ENCODE measurements at regions not wholly inside any gene's neighbourhood (a gene's known extent, or its start where the extent isn't known, plus 50 kb on each side); places are given as distances from the start of the nearest gene placed in this dataset.

DNA sequence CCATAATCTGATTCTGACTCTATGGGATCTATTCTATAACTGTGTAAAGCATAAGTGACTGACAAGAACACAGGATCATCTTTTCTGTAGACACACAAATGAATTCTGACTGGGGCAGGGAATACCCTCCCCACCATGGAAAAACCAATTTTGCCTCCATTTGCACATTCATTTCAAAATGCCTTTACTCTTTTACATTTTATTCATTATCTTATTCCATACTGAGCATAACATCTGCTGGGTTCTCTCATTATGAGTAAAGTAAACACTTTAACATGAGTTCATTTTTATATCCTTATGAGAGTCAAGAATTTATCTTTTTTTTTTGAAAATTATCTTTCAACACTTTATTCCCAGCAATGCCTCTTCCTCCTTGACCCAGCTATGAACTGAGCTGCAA, 163.5 kb downstream of the RNF152 start:
- no peak overlapping the region for H3K27ac ChIP-seq (ENCODE audit: low read depth in 2 of 2, low read length in 2 of 2)
- H3K4me1 ChIP-seq (ENCODE audit: control insufficient read depth in 2 of 2, insufficient read depth in 2 of 2, low read length in 2 of 2): peaks cover 4 to 13% of the 10 kb centered on the region in 2 donors

DNA sequence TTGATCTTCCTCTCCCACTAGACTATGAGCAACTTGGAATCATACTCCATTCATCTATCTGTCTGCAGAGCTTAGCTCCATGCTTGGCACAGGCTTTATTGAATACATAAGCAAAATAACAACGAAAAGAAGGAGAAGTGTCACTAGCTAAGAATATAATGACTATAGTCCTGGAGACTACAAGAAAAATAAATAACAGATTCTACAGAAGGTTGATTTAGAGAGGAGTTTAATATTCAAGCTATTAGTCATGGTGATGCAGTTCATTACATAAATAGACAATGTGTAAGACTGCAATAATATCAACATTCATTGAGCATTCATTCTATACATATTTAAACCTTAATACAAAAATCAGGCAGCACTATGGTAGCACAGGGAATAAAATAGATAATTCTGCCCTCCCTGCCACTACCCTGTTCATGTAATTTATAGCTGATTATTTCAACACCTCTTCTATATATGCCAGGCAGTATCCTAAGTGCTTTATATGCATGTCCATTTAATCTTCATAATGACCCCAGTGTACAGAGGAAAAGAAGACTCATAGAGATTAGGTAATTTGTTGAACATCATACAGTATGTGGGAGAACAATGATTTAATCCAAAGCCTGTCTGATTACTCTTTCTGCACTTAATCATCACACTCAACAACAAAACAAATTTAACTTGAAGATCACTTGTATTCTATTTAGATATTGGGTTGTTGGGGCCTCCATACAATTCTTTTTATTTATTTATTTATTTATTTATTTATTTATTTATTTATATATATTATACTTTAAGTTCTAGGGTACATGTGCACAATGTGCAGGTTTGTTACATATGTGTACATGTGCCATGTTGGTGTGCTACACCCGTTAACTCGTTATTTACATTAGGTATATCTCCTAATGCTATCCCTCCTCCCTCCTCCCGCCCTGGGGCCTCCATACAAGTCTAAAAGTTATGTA, 165.3 kb downstream of the RNF152 start:
- Histone ChIP-seq H3K4me1 (ENCODE audit: control insufficient read depth in 2 of 2, insufficient read depth in 2 of 2, low read length in 2 of 2) (peaks cover 4% of the 10 kb centered on the region in 2 donors), H3K27me3 (ENCODE audit: control insufficient read depth in 2 of 2, insufficient read depth in 2 of 2, low read length in 2 of 2) (no peaks in the 10 kb centered on the region), H3K9me3 (ENCODE audit: control insufficient read depth in 2 of 2, low read length in 2 of 2) (no peaks in the 10 kb centered on the region), H3K4me3 (ENCODE audit: low read length in 2 of 2) (no peak overlapping the region), H3K27ac (ENCODE audit: low read depth in 2 of 2, low read length in 2 of 2) (no peak overlapping the region), H3K36me3 (ENCODE audit: control insufficient read depth in 2 of 2, insufficient read depth in 2 of 2, low read length in 2 of 2) (no peaks in the 10 kb centered on the region), H3K9ac (ENCODE audit: low read depth in 1 of 2, low read length in 2 of 2) (no peak overlapping the region)

More for the DNA sequence above, 163.5 kb downstream of the RNF152 start:
- H3K9ac ChIP-seq (ENCODE audit: low read depth in 1 of 2, low read length in 2 of 2): no peak overlapping the region
- no peaks in the 10 kb centered on the region for H3K36me3 ChIP-seq (ENCODE audit: control insufficient read depth in 2 of 2, insufficient read depth in 2 of 2, low read length in 2 of 2)
- H3K4me3 ChIP-seq (ENCODE audit: low read length in 2 of 2): no peak overlapping the region
- H3K27me3 ChIP-seq (ENCODE audit: control insufficient read depth in 2 of 2, insufficient read depth in 2 of 2, low read length in 2 of 2): no peaks in the 10 kb centered on the region
- no peaks in the 10 kb centered on the region for H3K9me3 ChIP-seq (ENCODE audit: control insufficient read depth in 2 of 2, low read length in 2 of 2)

DNA sequence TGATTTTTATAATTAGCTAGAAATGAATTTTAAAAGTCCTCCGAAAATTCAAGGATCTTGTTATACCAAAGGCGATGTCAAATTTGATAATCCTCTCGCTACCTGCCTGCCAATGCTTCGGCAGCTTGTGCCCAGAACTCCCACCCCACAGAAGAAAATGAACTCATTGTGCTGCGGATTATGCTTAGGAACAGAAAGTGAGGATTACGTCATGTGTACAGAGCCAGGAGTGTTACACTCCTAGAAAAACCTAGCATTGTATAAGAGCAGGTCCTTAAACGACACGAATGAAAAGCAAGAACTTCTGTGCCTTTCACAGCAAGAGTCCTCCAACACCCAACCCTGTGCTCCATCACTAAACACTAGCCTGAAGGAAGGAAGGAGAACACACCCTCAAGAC, 168.3 kb downstream of the RNF152 start:
- H3K36me3 ChIP-seq (ENCODE audit: control insufficient read depth in 2 of 2, insufficient read depth in 2 of 2, low read length in 2 of 2): no peaks in the 10 kb centered on the region
- no peaks in the 10 kb centered on the region for H3K9me3 ChIP-seq (ENCODE audit: control insufficient read depth in 2 of 2, low read length in 2 of 2)

DNA sequence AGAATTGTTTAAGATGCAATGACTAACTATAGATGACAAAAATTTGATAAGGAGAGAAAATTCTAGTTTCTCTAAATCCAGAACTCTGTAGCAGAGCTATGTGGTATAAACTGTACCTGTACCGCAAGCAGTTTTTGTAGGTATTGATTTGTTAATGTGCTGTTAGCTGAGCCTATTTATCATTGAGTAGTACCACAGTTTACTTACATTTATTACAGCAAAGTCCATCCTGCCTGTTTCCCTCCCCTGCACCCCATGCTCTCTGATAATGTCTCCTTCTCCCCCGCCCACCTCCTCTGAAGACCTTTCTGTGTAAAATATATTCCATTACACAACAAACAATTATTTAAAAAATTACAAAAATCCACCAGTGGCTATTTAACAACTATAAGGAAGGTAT, 170.6 kb downstream of the RNF152 start:
- Histone ChIP-seq H3K4me1 (ENCODE audit: control insufficient read depth in 2 of 2, insufficient read depth in 2 of 2, low read length in 2 of 2) (peaks cover 0 to 2% of the 10 kb centered on the region in 2 donors), H3K9ac (ENCODE audit: low read depth in 1 of 2, low read length in 2 of 2) (no peak overlapping the region), H3K27ac (ENCODE audit: low read depth in 2 of 2, low read length in 2 of 2) (no peak overlapping the region), H3K9me3 (ENCODE audit: control insufficient read depth in 2 of 2, low read length in 2 of 2) (no peaks in the 10 kb centered on the region), H3K27me3 (ENCODE audit: control insufficient read depth in 2 of 2, insufficient read depth in 2 of 2, low read length in 2 of 2) (no peaks in the 10 kb centered on the region), H3K4me3 (ENCODE audit: low read length in 2 of 2) (no peak overlapping the region), H3K36me3 (ENCODE audit: control insufficient read depth in 2 of 2, insufficient read depth in 2 of 2, low read length in 2 of 2) (no peaks in the 10 kb centered on the region)

More for the DNA sequence above, 168.3 kb downstream of the RNF152 start:
- no peak overlapping the region for H3K4me3 ChIP-seq (ENCODE audit: low read length in 2 of 2)
- no peaks in the 10 kb centered on the region for H3K27me3 ChIP-seq (ENCODE audit: control insufficient read depth in 2 of 2, insufficient read depth in 2 of 2, low read length in 2 of 2)
- H3K9ac ChIP-seq (ENCODE audit: low read depth in 1 of 2, low read length in 2 of 2): no peak overlapping the region
- H3K4me1 ChIP-seq (ENCODE audit: control insufficient read depth in 2 of 2, insufficient read depth in 2 of 2, low read length in 2 of 2): peaks cover 0 to 2% of the 10 kb centered on the region in 2 donors
- H3K27ac ChIP-seq (ENCODE audit: low read depth in 2 of 2, low read length in 2 of 2): no peak overlapping the region

DNA sequence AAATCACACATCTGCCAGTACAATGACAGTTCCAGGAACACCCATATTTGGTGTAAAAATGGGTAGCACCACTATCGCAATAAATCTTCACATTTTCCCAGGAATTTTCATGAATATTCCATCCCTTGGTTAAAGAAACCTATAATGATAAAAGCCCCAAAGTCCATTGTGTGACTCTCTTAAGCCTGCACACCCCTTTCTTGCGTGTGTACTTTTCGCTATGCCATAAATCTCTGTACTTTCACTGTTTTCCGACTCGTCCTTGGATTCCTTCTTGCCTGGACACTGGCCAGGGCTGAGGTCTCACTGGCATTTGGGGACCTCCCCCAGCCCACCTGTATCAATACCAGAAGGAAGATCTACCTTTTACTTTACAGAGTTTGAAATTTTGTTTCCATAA, 172.3 kb downstream of the RNF152 start:
- Histone ChIP-seq H3K9ac (ENCODE audit: low read depth in 1 of 2, low read length in 2 of 2) (no peak overlapping the region), H3K27me3 (ENCODE audit: control insufficient read depth in 2 of 2, insufficient read depth in 2 of 2, low read length in 2 of 2) (no peaks in the 10 kb centered on the region)

DNA sequence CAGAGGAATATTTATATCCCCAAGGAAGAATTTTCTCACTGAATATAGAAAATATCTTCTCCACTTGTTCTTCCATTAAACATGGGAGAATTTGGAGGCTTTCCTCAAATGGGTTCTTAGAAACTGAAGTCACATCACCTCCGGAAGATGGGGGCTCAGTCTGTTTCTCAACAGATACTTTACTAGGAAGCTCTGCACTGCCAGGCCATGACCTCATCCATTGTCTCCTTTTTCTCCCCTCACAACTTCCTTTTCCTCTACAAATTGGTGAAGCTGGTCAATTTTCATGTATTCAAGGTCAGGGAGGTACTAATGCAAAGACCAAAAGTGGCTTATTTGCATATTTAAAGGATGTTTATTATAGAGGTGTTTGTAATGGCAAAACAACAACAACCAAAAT, 173.1 kb downstream of the RNF152 start:
- Histone ChIP-seq H3K36me3 (ENCODE audit: control insufficient read depth in 2 of 2, insufficient read depth in 2 of 2, low read length in 2 of 2) (no peaks in the 10 kb centered on the region), H3K4me3 (ENCODE audit: low read length in 2 of 2) (no peak overlapping the region), H3K27me3 (ENCODE audit: control insufficient read depth in 2 of 2, insufficient read depth in 2 of 2, low read length in 2 of 2) (no peaks in the 10 kb centered on the region), H3K9ac (ENCODE audit: low read depth in 1 of 2, low read length in 2 of 2) (no peak overlapping the region), H3K9me3 (ENCODE audit: control insufficient read depth in 2 of 2, low read length in 2 of 2) (no peaks in the 10 kb centered on the region), H3K27ac (ENCODE audit: low read depth in 2 of 2, low read length in 2 of 2) (no peak overlapping the region), H3K4me1 (ENCODE audit: control insufficient read depth in 2 of 2, insufficient read depth in 2 of 2, low read length in 2 of 2) (peaks cover under 1 to 6% of the 10 kb centered on the region in 2 donors)

More for the DNA sequence above, 172.3 kb downstream of the RNF152 start:
- peaks cover 0 to 2% of the 10 kb centered on the region in 2 donors for H3K4me1 ChIP-seq (ENCODE audit: control insufficient read depth in 2 of 2, insufficient read depth in 2 of 2, low read length in 2 of 2)
- no peaks in the 10 kb centered on the region for H3K36me3 ChIP-seq (ENCODE audit: control insufficient read depth in 2 of 2, insufficient read depth in 2 of 2, low read length in 2 of 2)
- H3K4me3 ChIP-seq (ENCODE audit: low read length in 2 of 2): no peak overlapping the region
- no peak overlapping the region for H3K27ac ChIP-seq (ENCODE audit: low read depth in 2 of 2, low read length in 2 of 2)
- H3K9me3 ChIP-seq (ENCODE audit: control insufficient read depth in 2 of 2, low read length in 2 of 2): no peaks in the 10 kb centered on the region

DNA sequence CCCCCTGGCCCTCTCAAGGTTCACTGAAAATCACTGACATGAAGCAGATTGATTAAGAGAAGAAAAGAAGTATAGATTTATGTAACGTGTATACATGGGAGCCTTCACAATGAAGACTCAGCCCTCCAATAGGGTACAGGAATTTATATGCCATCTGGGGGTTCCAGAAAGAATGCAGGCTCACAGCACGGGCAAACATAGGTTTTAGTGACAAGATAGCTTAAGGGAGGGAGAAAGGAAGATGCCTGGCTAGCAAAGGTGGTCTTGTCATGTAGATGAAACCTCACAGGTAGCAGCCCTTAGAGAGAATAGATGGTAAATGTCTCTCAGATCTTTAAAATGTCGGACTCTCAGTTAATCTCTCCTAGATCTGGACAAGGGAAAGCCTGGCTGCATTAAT, 173.9 kb downstream of the RNF152 start:
- Histone ChIP-seq H3K9me3 (ENCODE audit: control insufficient read depth in 2 of 2, low read length in 2 of 2) (no peaks in the 10 kb centered on the region), H3K9ac (ENCODE audit: low read depth in 1 of 2, low read length in 2 of 2) (no peak overlapping the region), H3K27me3 (ENCODE audit: control insufficient read depth in 2 of 2, insufficient read depth in 2 of 2, low read length in 2 of 2) (no peaks in the 10 kb centered on the region), H3K4me3 (ENCODE audit: low read length in 2 of 2) (no peak overlapping the region), H3K4me1 (ENCODE audit: control insufficient read depth in 2 of 2, insufficient read depth in 2 of 2, low read length in 2 of 2) (peaks cover 8 to 13% of the 10 kb centered on the region in 2 donors), H3K27ac (ENCODE audit: low read depth in 2 of 2, low read length in 2 of 2) (no peak overlapping the region), H3K36me3 (ENCODE audit: control insufficient read depth in 2 of 2, insufficient read depth in 2 of 2, low read length in 2 of 2) (no peaks in the 10 kb centered on the region)

DNA sequence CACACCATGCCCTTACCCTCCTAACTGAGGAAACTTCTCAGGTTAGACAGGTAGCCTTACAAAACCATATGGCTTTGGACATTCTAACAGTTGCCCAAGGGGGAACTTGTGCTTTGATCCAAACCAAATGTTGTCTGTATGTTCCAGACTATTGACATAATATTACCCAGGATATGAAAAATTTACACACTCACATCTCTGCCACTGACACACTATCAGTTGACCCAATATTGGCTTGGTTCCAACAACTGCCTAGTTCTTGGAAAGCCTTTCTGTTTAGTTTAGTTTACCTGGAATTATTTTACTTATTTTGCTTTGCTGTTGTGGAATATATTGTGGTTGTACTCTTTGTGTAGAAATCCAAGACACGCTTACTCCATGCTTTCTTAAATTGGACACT, 178.4 kb downstream of the RNF152 start:
- H3K36me3 ChIP-seq (ENCODE audit: control insufficient read depth in 2 of 2, insufficient read depth in 2 of 2, low read length in 2 of 2): no peaks in the 10 kb centered on the region

DNA sequence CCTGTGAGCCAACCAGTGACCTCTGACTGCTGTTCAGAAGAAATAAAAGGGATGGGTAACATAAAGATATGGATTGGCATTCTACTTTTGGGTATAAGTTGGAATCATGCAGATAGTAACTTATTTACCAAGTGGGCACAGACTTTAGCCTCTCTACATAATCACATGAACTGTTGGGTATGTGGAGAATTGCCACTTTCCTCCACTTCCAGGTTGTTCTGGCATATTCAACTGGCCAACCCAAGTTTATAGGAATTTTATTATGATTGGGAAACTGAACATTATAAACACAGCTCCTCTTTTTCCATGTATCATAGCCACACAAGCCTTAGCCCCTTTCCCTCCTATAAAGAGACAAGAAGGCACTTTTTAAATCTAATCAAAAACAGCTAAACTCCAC, 179.3 kb downstream of the RNF152 start:
- Histone ChIP-seq H3K36me3 (ENCODE audit: control insufficient read depth in 2 of 2, insufficient read depth in 2 of 2, low read length in 2 of 2) (no peaks in the 10 kb centered on the region), H3K9ac (ENCODE audit: low read depth in 1 of 2, low read length in 2 of 2) (no peak overlapping the region), H3K27me3 (ENCODE audit: control insufficient read depth in 2 of 2, insufficient read depth in 2 of 2, low read length in 2 of 2) (no peaks in the 10 kb centered on the region), H3K9me3 (ENCODE audit: control insufficient read depth in 2 of 2, low read length in 2 of 2) (no peaks in the 10 kb centered on the region), H3K4me1 (ENCODE audit: control insufficient read depth in 2 of 2, insufficient read depth in 2 of 2, low read length in 2 of 2) (peaks cover 16 to 27% of the 10 kb centered on the region in 2 donors), H3K4me3 (ENCODE audit: low read length in 2 of 2) (peak overlapping the region in 1 of 2 donors; percentile 1), H3K27ac (ENCODE audit: low read depth in 2 of 2, low read length in 2 of 2) (peak overlapping the region; percentile 70 to 73)

More for the DNA sequence above, 178.4 kb downstream of the RNF152 start:
- Histone ChIP-seq H3K9me3 (ENCODE audit: control insufficient read depth in 2 of 2, low read length in 2 of 2) (no peaks in the 10 kb centered on the region), H3K27ac (ENCODE audit: low read depth in 2 of 2, low read length in 2 of 2) (peak overlapping the region; percentile 65 to 73), H3K4me1 (ENCODE audit: control insufficient read depth in 2 of 2, insufficient read depth in 2 of 2, low read length in 2 of 2) (peaks cover 16 to 27% of the 10 kb centered on the region in 2 donors), H3K4me3 (ENCODE audit: low read length in 2 of 2) (no peak overlapping the region), H3K27me3 (ENCODE audit: control insufficient read depth in 2 of 2, insufficient read depth in 2 of 2, low read length in 2 of 2) (no peaks in the 10 kb centered on the region), H3K9ac (ENCODE audit: low read depth in 1 of 2, low read length in 2 of 2) (no peak overlapping the region)

DNA sequence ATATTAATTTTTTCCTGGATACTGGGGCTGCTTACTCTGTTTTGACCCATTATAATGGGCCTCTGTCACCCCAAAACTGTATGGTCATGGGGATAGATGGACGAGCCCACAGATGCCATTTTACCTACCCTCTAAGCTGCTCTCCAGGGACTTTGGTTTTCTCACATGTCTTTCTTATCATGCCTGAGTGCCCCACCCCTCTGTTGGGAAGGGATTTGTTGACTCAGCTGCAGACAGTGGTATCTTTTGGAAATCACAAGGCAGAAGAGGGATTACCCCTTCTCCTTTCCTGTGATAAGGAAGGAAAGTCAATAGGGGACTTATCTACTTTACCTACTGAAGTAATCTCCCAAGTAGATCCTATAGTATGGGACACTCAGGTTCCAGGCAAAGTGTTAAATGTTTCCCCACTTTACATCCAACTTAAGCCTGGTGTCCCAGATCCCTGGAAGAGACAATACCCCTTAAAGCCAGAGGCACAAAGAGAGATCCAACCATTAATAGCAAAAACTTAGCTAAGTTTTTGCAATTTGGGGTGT, 182.7 kb downstream of the RNF152 start:
- Histone ChIP-seq H3K9me3 (ENCODE audit: control insufficient read depth in 2 of 2, low read length in 2 of 2) (no peaks in the 10 kb centered on the region), H3K4me3 (ENCODE audit: low read length in 2 of 2) (no peak overlapping the region), H3K4me1 (ENCODE audit: control insufficient read depth in 2 of 2, insufficient read depth in 2 of 2, low read length in 2 of 2) (peaks cover 16 to 27% of the 10 kb centered on the region in 2 donors), H3K27me3 (ENCODE audit: control insufficient read depth in 2 of 2, insufficient read depth in 2 of 2, low read length in 2 of 2) (no peaks in the 10 kb centered on the region), H3K9ac (ENCODE audit: low read depth in 1 of 2, low read length in 2 of 2) (no peak overlapping the region), H3K36me3 (ENCODE audit: control insufficient read depth in 2 of 2, insufficient read depth in 2 of 2, low read length in 2 of 2) (no peaks in the 10 kb centered on the region), H3K27ac (ENCODE audit: low read depth in 2 of 2, low read length in 2 of 2) (no peak overlapping the region)
